Endothelial cell (in vitro differentiated cells): ENCODE measurements at regions not wholly inside any gene's neighbourhood (a gene's known extent, or its start where the extent isn't known, plus 50 kb on each side); places are given as distances from the start of the nearest gene placed in this dataset.
A peak's percentile ranks its signal among the peaks of the same experiment; 100 is the strongest.
"Not testable (repeated sequence)": the region's sequence is repeated elsewhere in the genome, so short reads cannot be mapped to it uniquely, and the experiment has no call there.

Experiments
- DNase-seq: peaks from one replicate; pipeline ENCODE4 v3.0.0; 2021; ENCODE audit warnings: low spot score
- H3K27ac Mint-ChIP-seq: one replicate; pipeline ENCODE4 v1.8.0; 2021; ENCODE audit warnings: mixed read lengths, inconsistent platforms; ENCODE audit not compliant: unreplicated experiment
- H3K27me3 Mint-ChIP-seq: one replicate; pipeline ENCODE4 v1.8.0; 2021; ENCODE audit warnings: mild to moderate bottlenecking, moderate library complexity, mixed read lengths, inconsistent platforms; ENCODE audit not compliant: unreplicated experiment
- H3K36me3 Mint-ChIP-seq: one replicate; pipeline ENCODE4 v1.8.0; 2021; ENCODE audit warnings: mild to moderate bottlenecking, low read depth, mixed read lengths, inconsistent platforms; ENCODE audit not compliant: unreplicated experiment
- H3K4me1 Mint-ChIP-seq: one replicate; pipeline ENCODE4 v1.8.0; 2021; ENCODE audit warnings: mild to moderate bottlenecking, mixed read lengths, inconsistent platforms; ENCODE audit not compliant: unreplicated experiment
- H3K4me3 Mint-ChIP-seq: one replicate; pipeline ENCODE4 v1.8.0; 2021; ENCODE audit warnings: mild to moderate bottlenecking, mixed read lengths, inconsistent platforms; ENCODE audit not compliant: unreplicated experiment
- H3K9me3 Mint-ChIP-seq: one replicate; pipeline ENCODE4 v1.8.0; 2021; ENCODE audit warnings: mixed read lengths, inconsistent platforms; ENCODE audit not compliant: unreplicated experiment
- CTCF ChIP-seq: fragments of 200-600 bp; sonication (generic); IDR thresholded peaks from one replicate; pipeline ENCODE4 v1.5.0; 2021; ENCODE audit warnings: antibody characterized with exemption; ENCODE audit not compliant: unreplicated experiment

- peaks cover 12% of the 10 kb centered on the region for H3K36me3 Mint-ChIP-seq
- not testable (repeated sequence) for H3K27me3 Mint-ChIP-seq, H3K4me1 Mint-ChIP-seq, DNase-seq, H3K27ac Mint-ChIP-seq, H3K4me3 Mint-ChIP-seq
- peaks cover 49% of the 10 kb centered on the region for H3K9me3 Mint-ChIP-seq
Observed at GRCh38 chr2:89756616-89757015, 1065.1 kb downstream of the RPIA start.

- H3K4me1 Mint-ChIP-seq, H3K4me3 Mint-ChIP-seq, H3K27ac Mint-ChIP-seq, DNase-seq: not testable (repeated sequence)
- peaks cover 18% of the 10 kb centered on the region for H3K36me3 Mint-ChIP-seq
- peaks cover 14% of the 10 kb centered on the region for H3K27me3 Mint-ChIP-seq
- peaks cover 55% of the 10 kb centered on the region for H3K9me3 Mint-ChIP-seq
Observed at GRCh38 chr2:89758332-89759026, 1067.0 kb downstream of the RPIA start.

- not testable (repeated sequence) for DNase-seq, H3K27ac Mint-ChIP-seq, H3K4me1 Mint-ChIP-seq, H3K4me3 Mint-ChIP-seq
- H3K36me3 Mint-ChIP-seq, result peaks cover 25% of the 10 kb centered on the region
- peaks cover 27% of the 10 kb centered on the region for H3K27me3 Mint-ChIP-seq
- peaks cover 59% of the 10 kb centered on the region for H3K9me3 Mint-ChIP-seq
Observed at GRCh38 chr2:89760762-89761161, 1069.3 kb downstream of the RPIA start.

GRCh38 chr2:89761171-89761570 is 1069.7 kb downstream of the RPIA start:
- H3K27me3 Mint-ChIP-seq, result peaks cover 30% of the 10 kb centered on the region
- H3K36me3 Mint-ChIP-seq, result peaks cover 25% of the 10 kb centered on the region
- DNase-seq, H3K4me3 Mint-ChIP-seq, H3K27ac Mint-ChIP-seq, H3K4me1 Mint-ChIP-seq: not testable (repeated sequence)
- peaks cover 59% of the 10 kb centered on the region for H3K9me3 Mint-ChIP-seq

- Mint-ChIP-seq H3K36me3 (peaks cover 29% of the 10 kb centered on the region), H3K9me3 (peaks cover 58% of the 10 kb centered on the region)
- not testable (repeated sequence) for H3K4me1 Mint-ChIP-seq
Observed at GRCh38 chr2:89761863-89762262, 1070.4 kb downstream of the RPIA start.

GRCh38 chr2:89762461-89763253 is 1071.2 kb downstream of the RPIA start:
- peak overlapping the region; percentile 51 for H3K4me3 Mint-ChIP-seq
- H3K36me3 Mint-ChIP-seq, result peaks cover 29% of the 10 kb centered on the region
- peaks cover 59% of the 10 kb centered on the region for H3K9me3 Mint-ChIP-seq
- not testable (repeated sequence) for H3K27ac Mint-ChIP-seq, H3K4me1 Mint-ChIP-seq, DNase-seq
- H3K27me3 Mint-ChIP-seq, result peaks cover 35% of the 10 kb centered on the region

More at GRCh38 chr2:89761863-89762262, 1070.4 kb downstream of the RPIA start:
- H3K27me3 Mint-ChIP-seq, result peaks cover 35% of the 10 kb centered on the region
- H3K4me3 Mint-ChIP-seq, DNase-seq, H3K27ac Mint-ChIP-seq: not testable (repeated sequence)

- Mint-ChIP-seq H3K27me3 (peaks cover 35% of the 10 kb centered on the region), H3K27ac (no peak overlapping the region), H3K4me1 (no peaks in the 10 kb centered on the region), H3K4me3 (no peak overlapping the region), H3K9me3 (peaks cover 58% of the 10 kb centered on the region), H3K36me3 (peaks cover 29% of the 10 kb centered on the region)
- no peak for TF ChIP-seq CTCF
- DNase-seq, result no peak
Observed at GRCh38 chr2:89763254-89763580, 1071.7 kb downstream of the RPIA start.
